GM13977 (cell line): ENCODE measurements at regions not wholly inside any gene's neighbourhood (a gene's known extent, or its start where the extent isn't known, plus 50 kb on each side); places are given as distances from the start of the nearest gene placed in this dataset.
"Not testable (repeated sequence)": the region's sequence is repeated elsewhere in the genome, so short reads cannot be mapped to it uniquely, and the experiment has no call there.

Experiments
- DNase-seq: peaks from one replicate; pipeline ENCODE4 v3.0.0; 2012; ENCODE audit warnings: low spot score
- CTCF ChIP-seq: IDR thresholded peaks from 2 replicates; pipeline ENCODE4 v1.5.1; 2012; ENCODE audit warnings: mild to moderate bottlenecking, control low read depth; ENCODE audit not compliant: insufficient read depth; ENCODE audit errors: extremely low read depth, missing control alignments
- in situ Hi-C: fragments of 300-500 bp; cut with MboI; formaldehyde crosslinking; loops from one replicate; pipeline ENCODE4 v1.12.0; 2022; ENCODE audit warnings: low sequenced_read_pairs, low pct_unique_long_range_greater_than_20kb, mixed read lengths, inconsistent platforms; ENCODE audit not compliant: unreplicated experiment

GRCh38 chr10:101280511-101280910, 51.2 kb upstream of the LBX1 start:
- in situ Hi-C loops: loop anchor here (25.0 kb wide), 1 partner anchor 157 kb away; no protein-coding TSS in a partner anchor
- no peak for DNase-seq
- no peak for TF ChIP-seq CTCF

- DNase-seq: not testable (repeated sequence)
- in situ Hi-C loops: loop anchor here (25.0 kb wide), 1 partner anchor 156 kb away; no protein-coding TSS in a partner anchor
These were observed 51.7 kb upstream of the LBX1 start for GRCh38 chr10:101280921-101281320.

GRCh38 chr10:101282947-101283346, 53.7 kb upstream of the LBX1 start:
- DNase-seq: no peak
- TF ChIP-seq CTCF: no peak
- in situ Hi-C loops: loop anchor here (25.0 kb wide), 1 partner anchor 154 kb away; no protein-coding TSS in a partner anchor

- no peak for TF ChIP-seq CTCF
- DNase-seq: no peak
- in situ Hi-C loops: loop anchor here (25.0 kb wide), 1 partner anchor 154 kb away; no protein-coding TSS in a partner anchor
These were observed 54.5 kb upstream of the LBX1 start for GRCh38 chr10:101283762-101284100.

GRCh38 chr10:101284101-101284743, 55.0 kb upstream of the LBX1 start:
- DNase-seq: no peak
- in situ Hi-C loops: loop anchor here (25.0 kb wide), 1 partner anchor 153 kb away; no protein-coding TSS in a partner anchor
- no peak for TF ChIP-seq CTCF

GRCh38 chr10:101284744-101285463, 55.6 kb upstream of the LBX1 start:
- in situ Hi-C loops: loop anchor here (25.0 kb wide), 1 partner anchor 152 kb away; no protein-coding TSS in a partner anchor
- DNase-seq: no peak
- no peak for TF ChIP-seq CTCF

GRCh38 chr10:101285519-101286070, 56.3 kb upstream of the LBX1 start:
- no peak for TF ChIP-seq CTCF
- DNase-seq: no peak
- in situ Hi-C loops: loop anchor here (25.0 kb wide), 1 partner anchor 152 kb away; no protein-coding TSS in a partner anchor
